OCI-LY1 (cell line): ENCODE measurements at regions not wholly inside any gene's neighbourhood (a gene's known extent, or its start where the extent isn't known, plus 50 kb on each side); places are given as distances from the start of the nearest gene placed in this dataset.

Source experiments
- CTCF ChIP-seq: fragments of 200-600 bp; sonication (generic), shearing (Covaris generic); IDR thresholded peaks from 2 replicates; pipeline ENCODE4 v1.5.1; 2017; ENCODE audit warnings: mild to moderate bottlenecking, antibody characterized with exemption, low read length, moderate library complexity, mixed read lengths
- EZH2 ChIP-seq: fragments of 200-600 bp; sonication (generic), shearing (Covaris generic); IDR thresholded peaks from 2 replicates; pipeline ENCODE4 v1.8.0; 2017; ENCODE audit warnings: borderline replicate concordance, mixed run types, mild to moderate bottlenecking, antibody characterized with exemption, low read length, moderate library complexity, mixed read lengths

GRCh38 chr2:153307223-153307622 is 171.3 kb downstream of the RPRM start:
- TF ChIP-seq CTCF = no peak
- TF ChIP-seq EZH2 = no peak
